ENCODE measurements at regions not wholly inside any gene's neighbourhood (a gene's known extent, or its start where the extent isn't known, plus 50 kb on each side); places are given as distances from the start of the nearest gene placed in this dataset.
"Not testable (repeated sequence)": the region's sequence is repeated elsewhere in the genome, so short reads cannot be mapped to it uniquely, and the experiment has no call there.

DNA sequence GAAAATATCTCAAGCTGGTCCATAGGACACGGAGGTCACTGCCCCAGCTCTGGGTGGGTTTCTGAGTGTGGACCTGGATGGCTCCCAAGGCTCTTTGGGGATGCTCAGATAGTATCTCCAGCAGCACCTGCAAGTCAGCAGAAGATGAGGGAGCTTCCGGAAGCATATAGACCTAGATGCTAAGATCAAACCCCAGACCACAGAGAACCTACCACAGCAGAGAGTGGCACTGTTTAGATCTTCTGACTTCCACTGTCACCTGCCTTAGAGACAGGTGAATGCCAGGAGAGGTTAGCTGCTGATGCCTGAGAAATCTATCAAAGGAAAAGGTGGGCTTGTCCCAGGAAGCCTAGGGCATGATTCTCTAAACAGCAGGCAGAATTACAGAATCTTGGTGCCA, 105.7 kb upstream of the TRPM1 start:
- ATAC-seq (peak; percentile 97), DNase-seq (peak in 7 of 9 donors; percentile 56 to 81 (median 70))
- no peaks in the 10 kb centered on the region for H3K36me3 ChIP-seq (ENCODE audit: control insufficient read depth in 2 of 3, insufficient read depth in 3 of 3, low read length in 3 of 3)
- no peak overlapping the region for H3K4me3 ChIP-seq (ENCODE audit: low read length)
- POLR2A ChIA-PET: interaction anchor here (0.6 to 1.7 kb wide), 14 partner anchors 9 to 282 kb away, joined by 3 to 16 read pairs (median 4); partner anchors contain the start of gene KLF13
- CTCF ChIA-PET: interaction anchor here (0.6 to 8.7 kb wide), 8 partner anchors 8 to 281 kb away, joined by 3 to 117 read pairs (median 3); no protein-coding TSS in a partner anchor
- Mint-ChIP-seq H3K4me3 (peak overlapping the region in 8 of 10 donors; percentile 10 to 49 (median 38)), H3K27ac (peak overlapping the region; percentile 7 to 87 (median 78)), H3K4me1 (peaks cover 10 to 49% (median 45%) of the 10 kb centered on the region in 7 donors), H3K36me3 (peaks cover 0 to 20% (median 0%) of the 10 kb centered on the region in 5 donors), H3K9me3 (peaks cover 0 to 10% (median 0%) of the 10 kb centered on the region in 11 donors), H3K27me3 (peaks cover 0 to 12% (median 0%) of the 10 kb centered on the region in 5 donors)
- H3K4me1 ChIP-seq (ENCODE audit: control insufficient read depth in 2 of 2, insufficient read depth in 2 of 2, low read length in 2 of 2): peaks cover 13 to 38% of the 10 kb centered on the region in 2 donors
- H3K9me3 ChIP-seq (ENCODE audit: control insufficient read depth in 2 of 3, low read length in 3 of 3): no peaks in the 10 kb centered on the region
- intact Hi-C loops (cut with micrococcal nuclease): loop anchor here (1.0 to 5.0 kb wide), 4 partner anchors 9 to 119 kb away; partner anchors contain the start of gene KLF13 (in 1 of the 2)
- H3K27me3 ChIP-seq (ENCODE audit: control insufficient read depth in 2 of 2, insufficient read depth in 2 of 2, low read length in 2 of 2): no peaks in the 10 kb centered on the region
- H3K27ac ChIP-seq (ENCODE audit: low read depth, low read length): no peak overlapping the region

DNA sequence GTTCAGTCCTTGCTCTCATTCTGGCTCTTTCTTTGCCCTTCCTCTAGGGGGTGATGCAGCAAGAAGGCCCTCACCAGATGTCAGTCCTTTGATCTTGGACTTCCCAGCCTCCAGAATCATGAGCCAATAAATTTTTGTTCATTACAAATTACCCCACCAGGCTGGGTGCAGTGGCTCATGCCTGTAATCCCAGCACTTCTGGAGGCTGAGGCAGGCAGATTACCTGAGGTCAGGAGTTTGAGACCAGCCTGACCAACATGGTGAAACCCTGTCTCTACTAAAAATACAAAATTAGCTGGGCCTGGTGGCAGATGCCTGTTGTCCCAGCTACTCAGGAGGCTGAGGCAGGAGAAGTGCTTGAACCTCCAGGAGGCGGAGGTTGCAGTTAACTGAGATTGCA, 106.3 kb upstream of the TRPM1 start:
- Mint-ChIP-seq H3K4me1 (peaks cover 10 to 49% (median 39%) of the 10 kb centered on the region in 7 donors), H3K36me3 (peaks cover 0 to 20% (median 0%) of the 10 kb centered on the region in 5 donors), H3K27me3 (peaks cover 0 to 12% (median 0%) of the 10 kb centered on the region in 5 donors), H3K4me3 (peak overlapping the region in 4 of 10 donors; percentile 39 to 49 (median 46)), H3K27ac (peak overlapping the region in 8 of 9 donors; percentile 7 to 87 (median 78))
- not testable (repeated sequence) for ATAC-seq; DNase-seq; H3K9me3 ChIP-seq (ENCODE audit: control insufficient read depth in 2 of 3, low read length in 3 of 3); H3K4me3 ChIP-seq (ENCODE audit: low read length); H3K27me3 ChIP-seq (ENCODE audit: control insufficient read depth in 2 of 2, insufficient read depth in 2 of 2, low read length in 2 of 2); H3K27ac ChIP-seq (ENCODE audit: low read depth, low read length); H3K36me3 ChIP-seq (ENCODE audit: control insufficient read depth in 2 of 3, insufficient read depth in 3 of 3, low read length in 3 of 3); H3K9me3 Mint-ChIP-seq
- H3K4me1 ChIP-seq (ENCODE audit: control insufficient read depth in 2 of 2, insufficient read depth in 2 of 2, low read length in 2 of 2): peaks cover 13 to 32% of the 10 kb centered on the region in 2 donors
- CTCF ChIA-PET: interaction anchor here (0.6 to 8.7 kb wide), 6 partner anchors 7 to 281 kb away, joined by 3 to 117 read pairs (median 3); no protein-coding TSS in a partner anchor
- intact Hi-C loops (cut with micrococcal nuclease): loop anchor here (1.0 to 5.0 kb wide), 4 partner anchors 8 to 118 kb away; partner anchors contain the start of gene KLF13 (in 1 of the 2)
- POLR2A ChIA-PET: interaction anchor here (1.1 to 1.7 kb wide), 6 partner anchors 9 to 275 kb away, joined by 3 to 16 read pairs (median 6); partner anchors contain the start of gene KLF13

DNA sequence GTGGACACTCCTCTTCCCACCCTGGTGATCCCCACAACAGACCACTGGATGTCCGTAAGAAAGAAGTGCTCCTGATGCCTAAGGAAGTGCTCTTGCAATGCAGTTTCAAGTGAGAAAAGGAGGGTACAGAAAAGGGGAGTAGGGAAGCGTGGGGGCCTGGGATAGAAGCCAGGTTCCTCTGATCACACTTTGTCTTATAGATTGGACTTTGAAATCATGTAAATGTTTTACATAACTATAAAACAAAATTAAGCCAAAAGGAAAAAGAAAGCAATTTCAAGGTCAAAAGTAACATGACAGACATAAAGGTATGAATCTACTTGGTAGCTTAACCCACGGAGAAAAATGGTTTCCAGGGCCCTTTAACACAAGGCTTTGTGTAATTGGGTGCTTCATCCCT, 107.3 kb upstream of the TRPM1 start:
- Mint-ChIP-seq H3K4me3 (no peak overlapping the region), H3K27ac (no peak overlapping the region), H3K9me3 (peaks cover 0 to 10% (median 0%) of the 10 kb centered on the region in 11 donors), H3K4me1 (peaks cover 10 to 41% (median 31%) of the 10 kb centered on the region in 7 donors), H3K27me3 (peaks cover 0 to 11% (median 0%) of the 10 kb centered on the region in 5 donors), H3K36me3 (peaks cover 0 to 20% (median 0%) of the 10 kb centered on the region in 5 donors)
- intact Hi-C loops (cut with micrococcal nuclease): loop anchor here in 1 of 2 donors (5.0 kb wide), 1 partner anchor 33 kb away; no protein-coding TSS in a partner anchor
- ChIA-PET CTCF (interaction anchor here (0.7 to 1.2 kb wide), 4 partner anchors 157 to 274 kb away, joined by 3 read pairs; no protein-coding TSS in a partner anchor), POLR2A (interaction anchor here (1.8 kb wide), 1 partner anchor 117 kb away, joined by 5 read pairs; the partner anchor contains the start of gene KLF13)
- Histone ChIP-seq H3K27ac (ENCODE audit: low read depth, low read length) (no peak overlapping the region), H3K36me3 (ENCODE audit: control insufficient read depth in 2 of 3, insufficient read depth in 3 of 3, low read length in 3 of 3) (no peaks in the 10 kb centered on the region), H3K4me1 (ENCODE audit: control insufficient read depth in 2 of 2, insufficient read depth in 2 of 2, low read length in 2 of 2) (peaks cover 13 to 22% of the 10 kb centered on the region in 2 donors), H3K9me3 (ENCODE audit: control insufficient read depth in 2 of 3, low read length in 3 of 3) (no peaks in the 10 kb centered on the region), H3K27me3 (ENCODE audit: control insufficient read depth in 2 of 2, insufficient read depth in 2 of 2, low read length in 2 of 2) (no peaks in the 10 kb centered on the region), H3K4me3 (ENCODE audit: low read length) (no peak overlapping the region)
- ATAC-seq (no peak), DNase-seq (no peak)

DNA sequence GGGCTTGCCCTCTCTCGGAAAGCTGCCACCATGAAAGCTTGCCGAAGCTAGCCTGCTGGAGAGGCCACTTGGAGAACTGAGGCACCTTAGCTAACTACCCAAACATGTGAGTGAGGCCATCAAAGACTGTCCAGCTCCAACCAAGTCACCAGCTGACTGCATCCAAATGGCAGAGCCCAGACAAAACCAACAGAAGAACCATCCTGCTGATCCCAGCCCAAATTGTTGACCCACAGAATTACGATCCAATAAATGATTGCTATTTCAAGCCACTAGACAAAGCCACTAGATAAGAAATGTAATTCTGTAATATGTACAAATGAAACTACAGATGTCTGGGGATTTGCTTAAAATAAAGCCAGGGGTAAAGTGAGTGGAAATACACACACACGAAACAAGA, 109.8 kb upstream of the TRPM1 start:
- no peak overlapping the region for H3K4me3 ChIP-seq (ENCODE audit: low read length)
- Mint-ChIP-seq H3K9me3 (peaks cover 0 to 10% (median 0%) of the 10 kb centered on the region in 11 donors), H3K27ac (peak overlapping the region in 1 of 9 donors; percentile 54), H3K4me1 (peaks cover 14 to 49% (median 31%) of the 10 kb centered on the region in 7 donors), H3K27me3 (peaks cover 0 to 2% (median 0%) of the 10 kb centered on the region in 5 donors), H3K4me3 (peak overlapping the region in 1 of 10 donors; percentile 12), H3K36me3 (peaks cover 0 to 20% (median 0%) of the 10 kb centered on the region in 5 donors)
- peaks cover 22 to 34% of the 10 kb centered on the region in 2 donors for H3K4me1 ChIP-seq (ENCODE audit: control insufficient read depth in 2 of 2, insufficient read depth in 2 of 2, low read length in 2 of 2)
- no peak for DNase-seq
- no peaks in the 10 kb centered on the region for H3K9me3 ChIP-seq (ENCODE audit: control insufficient read depth in 2 of 3, low read length in 3 of 3)
- ChIA-PET POLR2A (interaction anchor here (0.6 to 1.2 kb wide), 4 partner anchors 8 to 276 kb away, joined by 3 to 4 read pairs (median 3); no protein-coding TSS in a partner anchor), CTCF (interaction anchor here (1.1 to 1.6 kb wide), 5 partner anchors 9 to 277 kb away, joined by 3 to 6 read pairs (median 4); no protein-coding TSS in a partner anchor)
- H3K36me3 ChIP-seq (ENCODE audit: control insufficient read depth in 2 of 3, insufficient read depth in 3 of 3, low read length in 3 of 3): no peaks in the 10 kb centered on the region
- intact Hi-C loops (cut with micrococcal nuclease): no loop called here
- ATAC-seq: no peak
- H3K27ac ChIP-seq (ENCODE audit: low read depth, low read length): no peak overlapping the region
- H3K27me3 ChIP-seq (ENCODE audit: control insufficient read depth in 2 of 2, insufficient read depth in 2 of 2, low read length in 2 of 2): no peaks in the 10 kb centered on the region

DNA sequence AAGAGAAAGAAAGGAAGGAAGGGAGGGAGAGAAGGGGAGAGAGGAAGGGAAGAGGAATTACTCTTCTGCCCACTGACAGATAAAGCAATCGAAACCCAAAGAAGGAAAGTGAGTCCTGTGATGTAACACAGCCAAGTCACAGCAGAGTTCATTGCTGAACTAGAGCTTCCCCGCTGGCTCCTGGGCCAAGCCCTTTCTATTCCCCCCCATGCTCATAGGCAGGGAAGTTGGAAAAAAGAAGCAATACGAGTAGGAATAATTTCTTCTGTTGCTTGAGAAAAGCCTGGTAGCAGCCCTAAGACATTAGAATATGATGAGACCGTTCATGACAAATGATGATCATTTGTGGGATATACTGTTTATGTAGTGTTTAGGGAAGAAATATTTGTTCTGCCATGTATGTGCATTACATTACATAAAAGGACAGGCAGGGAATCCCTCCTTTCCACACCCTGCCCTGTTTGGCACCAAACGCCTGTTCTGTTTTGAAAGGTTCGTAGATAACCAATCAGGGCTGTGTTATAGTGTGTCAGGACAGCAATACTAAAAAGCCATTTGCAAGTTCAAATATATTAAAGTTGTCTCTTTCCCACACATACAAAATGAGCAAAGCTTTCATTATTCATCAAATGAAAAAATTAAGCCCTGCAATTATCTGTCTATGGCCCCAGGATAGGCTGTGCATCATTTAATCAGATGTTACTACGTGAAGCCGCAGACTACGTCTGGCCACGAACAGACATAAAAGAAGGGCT, 111.0 kb upstream of the TRPM1 start:
- H3K4me1 Mint-ChIP-seq: peaks cover 8 to 50% (median 31%) of the 10 kb centered on the region in 7 donors
- intact Hi-C loops (cut with micrococcal nuclease): no loop called here
- Histone ChIP-seq H3K36me3 (ENCODE audit: control insufficient read depth in 2 of 3, insufficient read depth in 3 of 3, low read length in 3 of 3) (no peaks in the 10 kb centered on the region), H3K27ac (ENCODE audit: low read depth, low read length) (no peak overlapping the region), H3K4me1 (ENCODE audit: control insufficient read depth in 2 of 2, insufficient read depth in 2 of 2, low read length in 2 of 2) (peaks cover 13 to 23% of the 10 kb centered on the region in 2 donors), H3K9me3 (ENCODE audit: control insufficient read depth in 2 of 3, low read length in 3 of 3) (no peaks in the 10 kb centered on the region), H3K27me3 (ENCODE audit: control insufficient read depth in 2 of 2, insufficient read depth in 2 of 2, low read length in 2 of 2) (no peaks in the 10 kb centered on the region), H3K4me3 (ENCODE audit: low read length) (no peak overlapping the region)
- ATAC-seq: no peak
- peak overlapping the region in 3 of 9 donors; percentile 8 to 50 (median 41) for H3K27ac Mint-ChIP-seq
- no peak overlapping the region for H3K4me3 Mint-ChIP-seq
- peaks cover 0 to 17% (median 0%) of the 10 kb centered on the region in 5 donors for H3K36me3 Mint-ChIP-seq
- H3K9me3 Mint-ChIP-seq: peaks cover 0 to 10% (median 0%) of the 10 kb centered on the region in 11 donors
- POLR2A ChIA-PET: interaction anchor here (0.8 to 4.2 kb wide), 6 partner anchors 53 to 147 kb away, joined by 3 to 50 read pairs (median 4); partner anchors contain the start of gene KLF13
- DNase-seq: peak in 1 of 9 donors; percentile 6
- H3K27me3 Mint-ChIP-seq: peaks cover 0 to 2% (median 0%) of the 10 kb centered on the region in 5 donors
- CTCF ChIA-PET: interaction anchor here (1.1 to 3.3 kb wide), 4 partner anchors 11 to 261 kb away, joined by 4 to 32 read pairs (median 19); no protein-coding TSS in a partner anchor

All from naive thymus-derived CD4-positive, alpha-beta T cell (primary cell).